GM18907 (cell line): ENCODE measurements at regions not wholly inside any gene's neighbourhood (a gene's known extent, or its start where the extent isn't known, plus 50 kb on each side); places are given as distances from the start of the nearest gene placed in this dataset.
A peak's percentile ranks its signal among the peaks of the same experiment; 100 is the strongest.
"Not testable (repeated sequence)": the region's sequence is repeated elsewhere in the genome, so short reads cannot be mapped to it uniquely, and the experiment has no call there.

Source experiments
- ATAC-seq: cut with Tn5 transposase; IDR thresholded peaks from one replicate; pipeline ENCODE4 v1.9.1; 2021; ENCODE audit warnings: mild to moderate bottlenecking, moderate library complexity; ENCODE audit not compliant: unreplicated experiment

GRCh38 chr1:80633947-80634706 lies 1166.6 kb upstream of the ADGRL2 start:
- ATAC-seq, result no peak

DNA sequence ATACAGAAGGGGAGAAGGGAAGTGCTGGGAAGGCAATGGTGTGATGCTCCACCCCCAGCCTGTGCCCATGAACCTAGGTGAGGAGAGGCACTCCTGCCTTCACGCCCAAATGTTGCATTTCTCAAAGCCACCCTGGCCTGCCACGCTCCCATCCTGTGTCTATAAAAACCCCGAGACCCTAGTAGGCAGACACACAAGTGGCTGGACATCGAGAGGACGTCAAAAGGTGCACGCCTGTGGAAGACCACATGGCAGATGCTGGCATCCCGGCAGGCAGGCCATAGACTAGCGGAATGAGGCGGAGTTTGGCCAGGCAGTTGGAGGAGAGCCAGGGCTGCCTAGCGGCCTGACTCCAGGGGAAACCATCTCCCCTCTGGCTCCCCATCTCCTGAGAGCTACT lies 1168.5 kb upstream of the ADGRL2 start:
- ATAC-seq, result no peak

GRCh38 chr1:80629304-80629837 lies 1171.4 kb upstream of the ADGRL2 start:
- peak; percentile 84 for ATAC-seq

DNA sequence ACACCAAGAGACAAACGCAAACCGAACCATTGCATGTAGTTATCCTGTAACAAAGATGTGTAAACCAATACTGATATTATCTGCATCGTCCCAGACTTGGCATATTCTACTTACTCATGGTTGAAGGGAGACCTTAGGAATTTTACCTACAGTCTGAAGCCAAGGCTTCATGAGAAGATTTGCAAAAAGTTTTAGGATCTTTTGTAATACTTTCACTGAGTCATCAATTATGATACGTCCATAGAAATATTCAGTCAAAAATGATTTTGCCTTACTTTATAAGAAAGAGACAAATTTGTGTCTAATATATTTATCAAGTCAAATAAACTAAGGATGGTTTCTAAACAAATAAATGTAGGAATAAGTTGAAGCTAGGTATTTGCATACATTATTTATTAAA lies 1176.1 kb upstream of the ADGRL2 start:
- ATAC-seq, result no peak

DNA sequence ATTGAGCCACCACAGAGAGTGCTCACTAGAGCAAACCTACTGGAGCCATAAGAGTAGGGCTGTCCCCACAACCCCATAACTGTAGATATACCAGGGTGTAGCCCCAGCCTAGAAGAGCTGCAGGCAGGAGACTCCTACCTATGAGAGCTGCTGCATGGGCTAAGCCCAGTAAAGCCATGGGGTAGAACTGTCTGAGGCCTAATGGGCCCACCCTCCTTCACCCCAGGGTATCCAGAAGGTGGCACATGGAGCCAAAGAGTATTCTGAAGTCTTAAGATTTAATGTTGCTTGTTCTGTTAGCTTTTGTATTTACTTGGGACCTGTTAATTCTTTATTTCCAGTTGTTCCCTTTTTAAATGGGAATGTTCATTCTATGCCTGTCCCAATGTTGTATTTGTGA lies 1193.7 kb upstream of the ADGRL2 start:
- ATAC-seq, result no peak

DNA sequence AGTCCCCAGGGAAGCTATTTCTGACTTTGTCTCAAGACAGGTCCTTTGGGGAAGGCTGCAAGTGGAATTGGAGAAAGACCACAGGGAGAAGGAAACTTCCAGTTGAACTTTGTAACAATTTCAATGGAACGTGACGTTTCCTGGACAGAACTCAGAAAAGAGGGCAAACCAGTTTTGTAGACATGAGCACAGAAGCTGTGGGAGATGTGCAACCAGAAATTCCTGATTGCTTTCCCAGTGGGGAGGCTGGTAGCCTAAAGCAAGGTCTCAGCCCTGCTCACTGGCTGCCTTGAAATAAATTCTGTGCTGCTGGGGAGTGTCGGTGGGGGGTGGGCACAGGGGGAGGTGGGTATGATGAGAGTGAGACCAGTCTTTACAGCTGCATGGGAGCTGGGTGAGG lies 1206.7 kb upstream of the ADGRL2 start:
- no peak for ATAC-seq

- no peak for ATAC-seq
These were observed 1207.5 kb upstream of the ADGRL2 start for GRCh38 chr1:80593197-80593596.

DNA sequence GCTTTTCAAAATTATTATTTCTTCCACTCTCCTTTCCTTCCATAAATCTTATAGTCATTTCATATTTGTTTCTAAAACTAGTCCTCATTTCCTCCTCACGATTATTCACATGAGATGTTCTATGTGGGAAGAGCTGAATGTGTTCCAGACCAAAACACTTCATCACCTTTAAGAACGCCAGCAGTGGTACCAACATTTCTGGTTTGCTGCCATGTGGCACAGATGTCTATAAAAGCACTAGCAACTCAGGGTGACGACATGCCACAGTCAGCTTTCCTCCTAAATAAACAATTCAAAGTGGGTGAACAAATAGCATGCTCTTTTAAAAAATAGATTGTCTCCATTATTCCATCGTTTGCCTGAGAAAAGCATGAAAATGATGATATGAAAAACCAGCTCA lies 1217.8 kb upstream of the ADGRL2 start:
- ATAC-seq, result no peak

GRCh38 chr1:80579055-80579454 lies 1221.7 kb upstream of the ADGRL2 start:
- no peak for ATAC-seq

GRCh38 chr1:80566867-80567266 lies 1233.9 kb upstream of the ADGRL2 start:
- ATAC-seq, result no peak

GRCh38 chr1:80566123-80566522 lies 1234.6 kb upstream of the ADGRL2 start:
- ATAC-seq, result no peak

DNA sequence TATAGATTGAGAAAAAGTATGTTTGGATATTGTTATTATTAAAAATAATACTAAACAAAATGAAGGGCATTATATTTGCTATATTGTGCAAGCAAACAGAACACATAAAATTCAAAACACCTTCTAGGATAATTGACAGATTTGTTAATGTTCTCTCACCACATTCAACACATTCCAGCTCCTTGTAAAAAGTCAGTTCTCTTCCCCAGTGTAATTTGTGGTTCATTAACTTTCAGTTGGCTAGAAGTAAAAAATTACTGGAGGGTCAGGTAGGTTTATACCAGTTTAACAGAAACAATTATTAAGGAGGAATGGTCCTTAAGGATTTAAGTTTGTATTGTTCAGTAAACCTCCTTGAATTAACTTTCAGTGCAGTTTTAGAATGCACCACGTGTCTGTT lies 1235.3 kb upstream of the ADGRL2 start:
- no peak for ATAC-seq

- ATAC-seq, result no peak
These were observed 1258.5 kb upstream of the ADGRL2 start for GRCh38 chr1:80542231-80542630.

DNA sequence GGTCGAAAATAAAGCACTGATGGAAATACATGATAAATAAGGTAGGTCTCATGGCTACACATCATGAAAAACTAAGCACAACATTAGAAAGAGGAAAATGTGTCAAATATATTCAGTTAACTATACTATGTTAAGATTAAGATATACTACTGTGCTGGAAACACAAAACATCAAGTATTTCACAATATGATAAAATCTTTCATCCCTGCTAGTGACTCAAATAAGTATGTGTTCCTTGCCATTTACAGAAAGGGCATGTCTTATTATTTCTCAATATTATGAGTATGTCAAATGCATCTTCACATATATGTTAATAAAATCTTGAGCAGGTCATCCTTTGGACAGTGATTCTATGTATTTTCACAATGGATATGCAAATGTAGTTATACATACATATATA lies 1260.1 kb upstream of the ADGRL2 start:
- ATAC-seq, result no peak

DNA sequence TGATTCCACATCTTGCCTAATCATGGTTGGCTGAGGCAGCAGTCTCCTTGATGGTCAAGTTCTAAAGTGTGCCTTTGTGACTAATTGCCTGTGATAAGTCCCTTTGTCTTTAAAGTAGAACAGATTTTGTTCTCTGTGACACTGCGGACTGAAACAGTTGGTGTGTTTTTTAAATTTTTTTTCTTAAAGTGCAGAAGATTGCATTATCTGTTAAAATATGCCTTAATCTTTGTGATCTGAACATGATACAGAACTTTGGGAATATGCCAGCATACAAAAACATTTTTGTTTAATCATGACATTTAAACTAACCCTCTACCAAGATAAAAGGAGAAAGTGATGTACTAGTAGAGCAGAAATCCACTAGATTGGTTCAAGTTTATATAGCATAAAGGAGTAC lies 1260.6 kb upstream of the ADGRL2 start:
- no peak for ATAC-seq

- ATAC-seq, result not testable (repeated sequence)
These were observed 1261.4 kb upstream of the ADGRL2 start for GRCh38 chr1:80539298-80539697.

GRCh38 chr1:80536461-80536860 lies 1264.3 kb upstream of the ADGRL2 start:
- no peak for ATAC-seq

DNA sequence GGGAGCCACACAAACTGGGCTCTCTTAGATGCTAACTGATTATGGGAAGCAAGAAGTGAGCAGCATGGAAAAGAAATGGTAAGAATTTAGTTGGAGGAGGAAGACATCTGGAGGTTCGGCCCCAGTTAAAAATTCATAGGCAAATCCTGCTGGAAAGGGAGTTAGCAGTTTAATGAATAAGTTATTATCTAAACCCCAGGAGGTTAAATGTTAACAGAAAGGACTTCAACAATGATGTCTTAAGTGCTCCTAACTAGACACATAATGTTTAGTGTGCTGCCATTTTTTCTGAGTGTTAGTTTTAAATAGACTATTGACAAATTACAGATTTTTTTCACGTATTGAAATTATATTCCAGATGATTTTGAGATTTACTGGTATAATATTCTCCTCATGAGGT lies 1265.3 kb upstream of the ADGRL2 start:
- ATAC-seq, result no peak

DNA sequence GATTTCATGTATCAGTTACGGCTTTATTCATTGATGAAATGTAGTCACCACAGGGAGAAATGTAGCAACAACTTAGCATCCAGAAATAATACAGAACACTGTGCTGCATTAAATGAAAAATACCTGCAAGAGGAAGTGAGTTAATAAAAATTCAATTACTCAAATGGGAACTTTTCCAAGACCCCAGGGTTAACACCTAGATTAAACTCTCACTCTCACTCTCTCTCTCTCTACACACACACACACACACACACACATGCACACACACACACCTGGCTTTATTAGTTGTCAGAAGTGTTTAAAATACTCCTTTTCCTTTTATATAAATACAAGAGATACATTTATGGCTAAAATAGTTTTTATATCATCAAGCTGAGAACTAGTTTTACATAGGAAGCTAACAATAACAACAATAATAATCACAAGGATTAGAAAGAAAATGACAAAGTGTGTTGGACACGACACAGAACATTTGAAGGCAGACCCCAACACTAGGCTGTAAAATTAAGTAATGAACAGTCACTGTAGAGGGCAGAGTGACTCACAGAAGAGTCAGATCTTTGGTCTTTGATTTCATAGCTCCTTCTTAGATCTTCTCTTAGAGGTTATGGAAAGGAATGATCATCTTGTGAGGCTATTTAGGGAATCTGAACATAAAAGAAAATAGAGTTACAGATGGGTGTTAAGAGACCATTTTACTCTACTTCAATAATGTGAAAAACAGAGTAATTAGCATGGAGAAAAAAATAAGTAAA lies 1266.0 kb upstream of the ADGRL2 start:
- ATAC-seq, result no peak

DNA sequence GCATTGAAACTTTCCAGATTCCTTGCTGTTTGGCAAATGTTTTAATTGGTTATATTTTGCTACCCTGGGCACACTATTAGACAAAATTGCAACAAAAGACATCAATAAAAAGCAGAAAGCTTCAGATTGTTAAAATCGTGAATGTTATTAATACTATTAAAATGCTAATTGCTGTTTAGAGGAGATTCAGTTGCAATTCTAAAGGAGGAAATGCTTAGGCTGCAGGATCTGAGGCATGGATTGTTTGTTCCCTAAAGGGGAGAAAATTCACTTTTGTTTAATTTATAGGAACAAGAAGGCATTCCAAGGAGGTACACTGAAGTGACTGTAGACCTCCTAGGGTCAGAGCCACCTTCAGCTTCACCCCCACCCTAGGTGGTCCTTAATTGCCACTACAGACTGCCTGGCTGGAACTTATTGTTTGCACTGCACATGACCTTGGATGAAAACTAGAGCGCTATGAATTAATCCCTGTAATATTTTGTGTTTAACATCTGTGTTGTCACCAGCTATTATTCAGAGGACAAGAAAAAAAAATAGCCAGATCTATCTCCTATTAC lies 1266.9 kb upstream of the ADGRL2 start:
- ATAC-seq, result no peak

GRCh38 chr1:80533093-80533492 lies 1267.6 kb upstream of the ADGRL2 start:
- no peak for ATAC-seq

DNA sequence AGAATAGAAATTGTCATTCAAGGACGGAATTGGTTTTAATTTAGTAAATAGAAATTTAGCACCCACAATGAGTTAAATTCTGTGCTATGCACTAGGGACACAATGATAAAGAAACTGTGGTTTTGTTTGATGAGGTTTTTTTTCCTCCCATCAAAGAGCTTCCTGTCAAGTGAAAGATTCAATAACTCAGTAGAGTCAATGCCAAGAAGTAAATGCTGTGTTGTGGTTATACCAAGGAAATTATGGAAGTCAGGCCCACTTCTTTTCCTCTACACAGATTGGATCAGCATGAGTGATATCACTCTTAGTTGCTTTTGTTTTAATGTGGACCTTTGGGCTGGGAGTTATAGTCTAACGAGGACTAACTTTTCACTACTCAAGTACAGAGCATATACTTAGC lies 1269.6 kb upstream of the ADGRL2 start:
- no peak for ATAC-seq
